BLaER1 (cell line): ENCODE measurements at regions not wholly inside any gene's neighbourhood (a gene's known extent, or its start where the extent isn't known, plus 50 kb on each side); places are given as distances from the start of the nearest gene placed in this dataset.

ENCODE experiments used
- H3K27ac ChIP-seq: shearing (Covaris generic); formaldehyde crosslinking; 2 replicates; pipeline ENCODE4 v1.8.1; 2022
- H3K27me3 ChIP-seq: shearing (Covaris generic); formaldehyde crosslinking; 2 replicates; pipeline ENCODE4 v1.8.1; 2022
- H3K36me3 ChIP-seq: shearing (Covaris generic); formaldehyde crosslinking; 2 replicates; pipeline ENCODE4 v1.8.1; 2022
- H3K4me1 ChIP-seq: shearing (Covaris generic); formaldehyde crosslinking; 2 replicates; pipeline ENCODE4 v1.8.1; 2022
- H3K4me2 ChIP-seq: shearing (Covaris generic); formaldehyde crosslinking; 2 replicates; pipeline ENCODE4 v1.8.1; 2022
- H3K4me3 ChIP-seq: shearing (Covaris generic); formaldehyde crosslinking; 2 replicates; pipeline ENCODE4 v1.8.1; 2022
- H3K9ac ChIP-seq: shearing (Covaris generic); formaldehyde crosslinking; 2 replicates; pipeline ENCODE4 v1.8.1; 2022
- H3K9me3 ChIP-seq: shearing (Covaris generic); formaldehyde crosslinking; 2 replicates; pipeline ENCODE4 v1.8.1; 2022
- H4K20me1 ChIP-seq: shearing (Covaris generic); formaldehyde crosslinking; 2 replicates; pipeline ENCODE4 v1.8.1; 2022
- Cebpa-rat ChIP-seq: shearing (Covaris generic); IDR thresholded peaks from 2 replicates; pipeline ENCODE4 v1.8.1; 2022

GRCh38 chr2:70380621-70381020 lies 78.8 kb upstream of the FAM136A start:
- no peaks in the 10 kb centered on the region for H3K36me3 ChIP-seq
- peaks cover 21% of the 10 kb centered on the region for H3K9me3 ChIP-seq
- no peak overlapping the region for H3K4me3 ChIP-seq
- no peak overlapping the region for H3K4me2 ChIP-seq
- no peak for TF ChIP-seq Cebpa-rat
- H3K9ac ChIP-seq = no peak overlapping the region
- H3K4me1 ChIP-seq = 0 out of 2 replicates have a peak, but pooled peaks cover 4% of the 10 kb centered on the region
- H3K27ac ChIP-seq = no peak overlapping the region
- H4K20me1 ChIP-seq = no peaks in the 10 kb centered on the region
- H3K27me3 ChIP-seq = no peaks in the 10 kb centered on the region

- H3K27me3 ChIP-seq = no peaks in the 10 kb centered on the region
- H3K4me3 ChIP-seq = no peak overlapping the region
- 0 out of 2 replicates have a peak, but pooled peaks cover 4% of the 10 kb centered on the region for H3K9me3 ChIP-seq
- no peaks in the 10 kb centered on the region for H4K20me1 ChIP-seq
- no peak for TF ChIP-seq Cebpa-rat
- no peaks in the 10 kb centered on the region for H3K4me1 ChIP-seq
- no peak overlapping the region for H3K9ac ChIP-seq
- no peaks in the 10 kb centered on the region for H3K36me3 ChIP-seq
- H3K4me2 ChIP-seq = no peak overlapping the region
- H3K27ac ChIP-seq = no peak overlapping the region
These were observed 72.7 kb upstream of the FAM136A start for GRCh38 chr2:70374616-70375015.

- Histone ChIP-seq H3K27ac (no peak overlapping the region), H3K27me3 (no peaks in the 10 kb centered on the region), H3K9me3 (0 out of 2 replicates have a peak, but pooled peaks cover 4% of the 10 kb centered on the region), H3K4me1 (no peaks in the 10 kb centered on the region), H3K4me3 (no peak overlapping the region), H3K4me2 (no peak overlapping the region), H4K20me1 (no peaks in the 10 kb centered on the region), H3K36me3 (no peaks in the 10 kb centered on the region), H3K9ac (no peak overlapping the region)
- no peak; the same call in 1 of the 2 replicates for TF ChIP-seq Cebpa-rat
These were observed 69.9 kb upstream of the FAM136A start for GRCh38 chr2:70371753-70372152.

GRCh38 chr2:70369082-70369481 lies 67.2 kb upstream of the FAM136A start:
- no peak for TF ChIP-seq Cebpa-rat
- Histone ChIP-seq H3K27me3 (no peaks in the 10 kb centered on the region), H3K4me1 (no peaks in the 10 kb centered on the region), H3K9ac (no peak overlapping the region), H3K9me3 (0 out of 2 replicates have a peak, but pooled peaks cover 4% of the 10 kb centered on the region), H3K27ac (no peak overlapping the region), H3K4me2 (no peak overlapping the region), H3K4me3 (no peak overlapping the region), H4K20me1 (no peaks in the 10 kb centered on the region), H3K36me3 (no peaks in the 10 kb centered on the region)

GRCh38 chr2:70368545-70368944 lies 66.7 kb upstream of the FAM136A start:
- H3K27ac ChIP-seq = no peak overlapping the region
- H3K27me3 ChIP-seq = no peaks in the 10 kb centered on the region
- no peak overlapping the region for H3K4me2 ChIP-seq
- 0 out of 2 replicates have a peak, but pooled peaks cover 4% of the 10 kb centered on the region for H3K9me3 ChIP-seq
- no peak for TF ChIP-seq Cebpa-rat
- no peaks in the 10 kb centered on the region for H3K36me3 ChIP-seq
- H3K9ac ChIP-seq = no peak overlapping the region
- no peak overlapping the region for H3K4me3 ChIP-seq
- no peaks in the 10 kb centered on the region for H3K4me1 ChIP-seq
- no peaks in the 10 kb centered on the region for H4K20me1 ChIP-seq

GRCh38 chr2:70367722-70368323 lies 66.0 kb upstream of the FAM136A start:
- no peak for TF ChIP-seq Cebpa-rat
- no peak overlapping the region for H3K9ac ChIP-seq
- no peaks in the 10 kb centered on the region for H3K36me3 ChIP-seq
- H4K20me1 ChIP-seq = no peaks in the 10 kb centered on the region
- 0 out of 2 replicates have a peak, but pooled peaks cover 2% of the 10 kb centered on the region for H3K9me3 ChIP-seq
- H3K4me1 ChIP-seq = no peaks in the 10 kb centered on the region
- H3K27me3 ChIP-seq = no peaks in the 10 kb centered on the region
- H3K27ac ChIP-seq = no peak overlapping the region
- no peak overlapping the region for H3K4me2 ChIP-seq
- H3K4me3 ChIP-seq = no peak overlapping the region

GRCh38 chr2:70362661-70363060 lies 60.8 kb upstream of the FAM136A start:
- no peak for TF ChIP-seq Cebpa-rat
- Histone ChIP-seq H3K9ac (no peak overlapping the region), H3K9me3 (no peaks in the 10 kb centered on the region)

GRCh38 chr2:70360661-70361270 lies 58.9 kb upstream of the FAM136A start:
- H3K4me2 ChIP-seq = no peak overlapping the region
- no peak overlapping the region for H3K27ac ChIP-seq
- no peak for TF ChIP-seq Cebpa-rat
- H3K4me1 ChIP-seq = no peaks in the 10 kb centered on the region
- no peaks in the 10 kb centered on the region for H3K27me3 ChIP-seq
- no peak overlapping the region for H3K4me3 ChIP-seq
- no peaks in the 10 kb centered on the region for H3K9me3 ChIP-seq
- H4K20me1 ChIP-seq = no peaks in the 10 kb centered on the region
- H3K9ac ChIP-seq = no peak overlapping the region
- no peaks in the 10 kb centered on the region for H3K36me3 ChIP-seq

More at GRCh38 chr2:70362661-70363060, 60.8 kb upstream of the FAM136A start:
- Histone ChIP-seq H3K36me3 (no peaks in the 10 kb centered on the region), H3K27ac (no peak overlapping the region), H4K20me1 (no peaks in the 10 kb centered on the region), H3K4me2 (no peak overlapping the region), H3K27me3 (no peaks in the 10 kb centered on the region), H3K4me3 (no peak overlapping the region), H3K4me1 (no peaks in the 10 kb centered on the region)

GRCh38 chr2:70357684-70358071 lies 55.8 kb upstream of the FAM136A start:
- no peak overlapping the region for H3K9ac ChIP-seq
- no peaks in the 10 kb centered on the region for H4K20me1 ChIP-seq
- H3K27me3 ChIP-seq = no peaks in the 10 kb centered on the region
- no peak for TF ChIP-seq Cebpa-rat
- H3K36me3 ChIP-seq = no peaks in the 10 kb centered on the region
- H3K27ac ChIP-seq = no peak overlapping the region
- H3K9me3 ChIP-seq = no peaks in the 10 kb centered on the region
- no peaks in the 10 kb centered on the region for H3K4me1 ChIP-seq
- H3K4me2 ChIP-seq = no peak overlapping the region
- no peak overlapping the region for H3K4me3 ChIP-seq

- H3K27me3 ChIP-seq = no peaks in the 10 kb centered on the region
- H3K27ac ChIP-seq = no peak overlapping the region
- no peak overlapping the region for H3K4me2 ChIP-seq
- H3K9ac ChIP-seq = no peak overlapping the region
- H4K20me1 ChIP-seq = no peaks in the 10 kb centered on the region
- H3K36me3 ChIP-seq = no peaks in the 10 kb centered on the region
- H3K4me1 ChIP-seq = no peaks in the 10 kb centered on the region
- H3K4me3 ChIP-seq = no peak overlapping the region
- no peak for TF ChIP-seq Cebpa-rat
- H3K9me3 ChIP-seq = no peaks in the 10 kb centered on the region
These were observed 55.2 kb upstream of the FAM136A start for GRCh38 chr2:70356941-70357683.
